ENCODE measurements at regions not wholly inside any gene's neighbourhood (a gene's known extent, or its start where the extent isn't known, plus 50 kb on each side); places are given as distances from the start of the nearest gene placed in this dataset.
"Not testable (repeated sequence)": the region's sequence is repeated elsewhere in the genome, so short reads cannot be mapped to it uniquely, and the experiment has no call there.

DNA sequence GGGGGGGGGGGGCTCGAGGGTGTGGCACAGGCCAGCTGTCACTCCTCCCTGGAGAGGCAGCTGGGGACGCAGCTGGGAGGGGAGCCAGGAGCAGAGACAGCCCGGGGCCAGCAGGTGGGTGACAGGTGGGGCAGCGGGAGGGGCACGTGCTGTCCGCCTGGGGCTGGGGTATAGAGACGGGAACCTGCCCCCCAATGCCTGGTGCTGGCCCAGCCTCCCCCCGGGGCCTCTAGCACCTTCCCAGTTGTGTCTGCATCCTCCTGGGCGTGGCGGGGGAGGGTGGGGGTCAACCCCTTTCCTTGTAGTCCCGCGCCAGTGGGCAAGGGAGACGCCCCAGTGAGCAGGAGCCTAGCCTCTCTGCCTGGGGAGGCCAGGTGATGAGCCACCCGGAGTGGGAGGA, 892.6 kb downstream of the RPIA start:
- Histone ChIP-seq H3K9ac (ENCODE audit: insufficient read depth, low read depth, low read length) (peak overlapping the region; percentile 34; the same call in 1 of the 2 replicates), H3K4me2 (ENCODE audit: low read depth, low read length) (peak overlapping the region; percentile 51; the same call in 1 of the 2 replicates), H3K4me3 (replicated peaks in 1 of 3; ENCODE audit: insufficient read depth in 1 of 3, low read depth in 2 of 3, low read length in 3 of 3) (peak overlapping the region in 2 of 3 experiments; percentile 45 to 46; a peak in 3 of 6 replicates)
- CTCF ChIA-PET (ENCODE audit: low intra/inter-chr PET ratio, low total read pairs); H3K27ac ChIP-seq (ENCODE audit: extremely low read length, insufficient read depth, low read length); H3K79me2 ChIP-seq (ENCODE audit: insufficient read depth, low read length); DNase-seq (ENCODE audit: low spot score); FAIRE-seq; H4K20me1 ChIP-seq (ENCODE audit: insufficient read depth, low read length); BruUV-seq (replicated peaks); H3K27me3 ChIP-seq (ENCODE audit: control insufficient read depth in 1 of 2, insufficient read depth in 2 of 2, low read length in 2 of 2); H3K9me3 ChIP-seq (ENCODE audit: low read length); H3K36me3 ChIP-seq (replicated peaks in 1 of 2; ENCODE audit: control insufficient read depth in 1 of 2, insufficient read depth in 2 of 2, low read length in 2 of 2); H2AFZ ChIP-seq (ENCODE audit: low read length); in situ Hi-C loops (cut with HindIII; ENCODE audit: extremely low pct_ligation_motif_present, low pct_unique_long_range_greater_than_20kb); ATAC-seq; H3K4me1 ChIP-seq (ENCODE audit: insufficient read depth, low read length); intact Hi-C loops (cut with micrococcal nuclease; ENCODE audit: unreplicated experiment); POLR2A ChIA-PET: not testable (repeated sequence)
- WGBS (ENCODE audit: low lambda C conversion rate) = no CpG with 5 or more reads among the region's 14 CpGs
- 0 out of 2 replicates have a peak, but pooled peaks have one; percentile 18 for TF ChIP-seq RBFOX2 (IDR thresholded peaks at IDR 0.05; ENCODE audit: low read depth, low read length)

DNA sequence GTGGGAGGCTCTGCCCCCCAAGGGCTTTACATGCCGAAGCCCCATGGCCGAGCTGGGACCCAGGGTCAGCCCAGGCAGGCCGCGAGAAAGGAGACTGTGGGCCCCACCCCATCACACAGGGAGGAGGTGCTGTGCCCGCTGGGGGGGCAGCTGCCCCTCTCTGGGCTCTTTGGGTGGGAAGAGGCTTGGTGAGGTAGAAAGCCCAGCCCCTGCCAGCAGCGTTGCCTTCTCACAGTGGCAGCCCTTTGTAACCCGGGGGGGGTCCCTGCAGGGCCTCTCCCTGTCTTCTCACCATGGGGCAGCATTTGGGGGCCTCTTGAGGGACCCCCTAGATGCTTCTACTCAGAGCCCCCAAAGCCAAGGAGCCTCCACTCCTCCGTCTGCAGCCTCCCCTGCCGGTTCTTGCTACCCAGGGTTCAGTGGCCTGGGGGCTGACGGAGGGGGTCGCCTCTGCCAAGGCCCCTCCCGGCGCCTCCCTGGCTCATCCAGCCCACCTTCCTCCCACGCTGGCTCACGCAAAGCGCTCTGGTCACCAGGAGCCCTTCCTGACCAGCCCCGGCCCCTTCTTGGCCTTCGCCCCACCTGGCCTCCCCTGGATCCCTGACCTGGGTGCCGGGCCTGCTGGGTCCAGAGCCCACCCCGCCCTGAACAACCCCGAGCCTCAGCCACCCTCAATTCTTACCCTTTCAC, 893.5 kb downstream of the RPIA start:
- H3K27me3 ChIP-seq (ENCODE audit: control insufficient read depth in 1 of 2, insufficient read depth in 2 of 2, low read length in 2 of 2); FAIRE-seq; DNase-seq (ENCODE audit: low spot score); POLR2A ChIA-PET; CTCF ChIA-PET (ENCODE audit: low intra/inter-chr PET ratio, low total read pairs); intact Hi-C loops (cut with micrococcal nuclease; ENCODE audit: unreplicated experiment); H4K20me1 ChIP-seq (ENCODE audit: insufficient read depth, low read length); H2AFZ ChIP-seq (ENCODE audit: low read length); H3K79me2 ChIP-seq (ENCODE audit: insufficient read depth, low read length); in situ Hi-C loops (cut with HindIII; ENCODE audit: extremely low pct_ligation_motif_present, low pct_unique_long_range_greater_than_20kb); H3K27ac ChIP-seq (ENCODE audit: extremely low read length, insufficient read depth, low read length); H3K9me3 ChIP-seq (ENCODE audit: low read length); H3K36me3 ChIP-seq (replicated peaks in 1 of 2; ENCODE audit: control insufficient read depth in 1 of 2, insufficient read depth in 2 of 2, low read length in 2 of 2); H3K4me1 ChIP-seq (ENCODE audit: insufficient read depth, low read length); ATAC-seq: not testable (repeated sequence)
- H3K9ac ChIP-seq (ENCODE audit: insufficient read depth, low read depth, low read length) = peak overlapping the region; percentile 52; the same call in 1 of the 2 replicates
- 0% methylated on average over 1 of the region's 21 CpGs for WGBS (ENCODE audit: low lambda C conversion rate)
- peak overlapping the region in 2 of 3 experiments; percentile 53 to 55; a peak in 3 of 6 replicates for H3K4me3 ChIP-seq (replicated peaks in 1 of 3; ENCODE audit: insufficient read depth in 1 of 3, low read depth in 2 of 3, low read length in 3 of 3)
- peak overlapping the region; percentile 36; the same call in 1 of the 2 replicates for H3K4me2 ChIP-seq (ENCODE audit: low read depth, low read length)
- peak; percentile 84 for TF ChIP-seq ZNF768 (CRISPR knock-in tag; IDR thresholded peaks at IDR 0.05)
- 0 out of 2 replicates have a peak, but pooled peaks have one; percentile 9 for TF ChIP-seq RBFOX2 (IDR thresholded peaks at IDR 0.05; ENCODE audit: low read depth, low read length)
- BruUV-seq (replicated peaks) = TSS peak; percentile 83

Measured in HepG2 (cell line).